ENCODE measurements at regions not wholly inside any gene's neighbourhood (a gene's known extent, or its start where the extent isn't known, plus 50 kb on each side); places are given as distances from the start of the nearest gene placed in this dataset.
"Not testable (repeated sequence)": the region's sequence is repeated elsewhere in the genome, so short reads cannot be mapped to it uniquely, and the experiment has no call there.

GRCh38 chr5:57931807-57932206 lies 449.2 kb upstream of the ACTBL2 start:
- no peak overlapping the region for H3K27ac ChIP-seq (ENCODE audit: low read depth in 1 of 2, low read length in 2 of 2)
- no peaks in the 10 kb centered on the region for H3K9me3 ChIP-seq (ENCODE audit: control insufficient read depth, low read length)
- intact Hi-C loops (cut with DNase I) = no loop called here
- H3K27me3 ChIP-seq (ENCODE audit: control insufficient read depth in 1 of 2, insufficient read depth in 2 of 2, low read length in 1 of 2) = no peaks in the 10 kb centered on the region
- no peaks in the 10 kb centered on the region for H3K4me1 ChIP-seq (ENCODE audit: control insufficient read depth in 1 of 2, insufficient read depth in 2 of 2, low read length in 2 of 2)
- ATAC-seq (ENCODE audit: low FRiP score) (no peak), DNase-seq (no peak)
- 64 to 73% methylated on average over 1 of the region's 1 CpG for WGBS, 2 donors
- H3K36me3 ChIP-seq (ENCODE audit: control insufficient read depth in 1 of 2, insufficient read depth in 2 of 2, low read length in 1 of 2) = no peaks in the 10 kb centered on the region
- no peak overlapping the region for H3K4me3 ChIP-seq (ENCODE audit: low read length in 2 of 2)

GRCh38 chr5:57931352-57931751 lies 448.7 kb upstream of the ACTBL2 start:
- no peaks in the 10 kb centered on the region for H3K27me3 ChIP-seq (ENCODE audit: control insufficient read depth in 1 of 2, insufficient read depth in 2 of 2, low read length in 1 of 2)
- no peak for ATAC-seq (ENCODE audit: low FRiP score)
- intact Hi-C loops (cut with DNase I) = no loop called here
- H3K27ac ChIP-seq (ENCODE audit: low read depth in 1 of 2, low read length in 2 of 2) = no peak overlapping the region
- no peak overlapping the region for H3K4me3 ChIP-seq (ENCODE audit: low read length in 2 of 2)
- DNase-seq = no peak
- H3K9me3 ChIP-seq (ENCODE audit: control insufficient read depth, low read length) = no peaks in the 10 kb centered on the region
- no peaks in the 10 kb centered on the region for H3K36me3 ChIP-seq (ENCODE audit: control insufficient read depth in 1 of 2, insufficient read depth in 2 of 2, low read length in 1 of 2)
- no peaks in the 10 kb centered on the region for H3K4me1 ChIP-seq (ENCODE audit: control insufficient read depth in 1 of 2, insufficient read depth in 2 of 2, low read length in 2 of 2)

- ATAC-seq (ENCODE audit: low FRiP score) (no peak), DNase-seq (no peak)
- Histone ChIP-seq H3K4me3 (ENCODE audit: low read length in 2 of 2) (no peak overlapping the region), H3K27ac (ENCODE audit: low read depth in 1 of 2, low read length in 2 of 2) (no peak overlapping the region), H3K27me3 (ENCODE audit: control insufficient read depth in 1 of 2, insufficient read depth in 2 of 2, low read length in 1 of 2) (no peaks in the 10 kb centered on the region), H3K9me3 (ENCODE audit: control insufficient read depth, low read length) (no peaks in the 10 kb centered on the region), H3K4me1 (ENCODE audit: control insufficient read depth in 1 of 2, insufficient read depth in 2 of 2, low read length in 2 of 2) (no peaks in the 10 kb centered on the region), H3K36me3 (ENCODE audit: control insufficient read depth in 1 of 2, insufficient read depth in 2 of 2, low read length in 1 of 2) (no peaks in the 10 kb centered on the region)
- WGBS, 2 donors = 66 to 67% methylated on average over 5 of the region's 5 CpGs
- intact Hi-C loops (cut with DNase I) = no loop called here
Measured at GRCh38 chr5:57929271-57929670, 446.7 kb upstream of the ACTBL2 start.

GRCh38 chr5:57923094-57923493 lies 440.5 kb upstream of the ACTBL2 start:
- DNase-seq; H3K9me3 ChIP-seq (ENCODE audit: control insufficient read depth, low read length); H3K36me3 ChIP-seq (ENCODE audit: control insufficient read depth in 1 of 2, insufficient read depth in 2 of 2, low read length in 1 of 2); ATAC-seq (ENCODE audit: low FRiP score); intact Hi-C loops (cut with DNase I); H3K27ac ChIP-seq (ENCODE audit: low read depth in 1 of 2, low read length in 2 of 2); H3K4me3 ChIP-seq (ENCODE audit: low read length in 2 of 2); H3K27me3 ChIP-seq (ENCODE audit: control insufficient read depth in 1 of 2, insufficient read depth in 2 of 2, low read length in 1 of 2); H3K4me1 ChIP-seq (ENCODE audit: control insufficient read depth in 1 of 2, insufficient read depth in 2 of 2, low read length in 2 of 2): not testable (repeated sequence)
- WGBS, 2 donors = 88 to 91% methylated on average over 6 of the region's 6 CpGs

GRCh38 chr5:57917004-57917403 lies 434.4 kb upstream of the ACTBL2 start:
- no peak overlapping the region for H3K4me3 ChIP-seq (ENCODE audit: low read length in 2 of 2)
- ATAC-seq (ENCODE audit: low FRiP score) (no peak), DNase-seq (no peak)
- H3K27me3 ChIP-seq (ENCODE audit: control insufficient read depth in 1 of 2, insufficient read depth in 2 of 2, low read length in 1 of 2) = no peaks in the 10 kb centered on the region
- H3K9me3 ChIP-seq (ENCODE audit: control insufficient read depth, low read length) = no peaks in the 10 kb centered on the region
- 50 to 76% methylated on average over 2 of the region's 2 CpGs for WGBS, 2 donors
- no peaks in the 10 kb centered on the region for H3K36me3 ChIP-seq (ENCODE audit: control insufficient read depth in 1 of 2, insufficient read depth in 2 of 2, low read length in 1 of 2)
- H3K27ac ChIP-seq (ENCODE audit: low read depth in 1 of 2, low read length in 2 of 2) = no peak overlapping the region
- intact Hi-C loops (cut with DNase I) = no loop called here
- H3K4me1 ChIP-seq (ENCODE audit: control insufficient read depth in 1 of 2, insufficient read depth in 2 of 2, low read length in 2 of 2) = no peaks in the 10 kb centered on the region

- H3K4me1 ChIP-seq (ENCODE audit: control insufficient read depth in 1 of 2, insufficient read depth in 2 of 2, low read length in 2 of 2) = no peaks in the 10 kb centered on the region
- DNase-seq (no peak), ATAC-seq (ENCODE audit: low FRiP score) (no peak)
- intact Hi-C loops (cut with DNase I) = no loop called here
- H3K36me3 ChIP-seq (ENCODE audit: control insufficient read depth in 1 of 2, insufficient read depth in 2 of 2, low read length in 1 of 2) = no peaks in the 10 kb centered on the region
- no peak overlapping the region for H3K27ac ChIP-seq (ENCODE audit: low read depth in 1 of 2, low read length in 2 of 2)
- H3K27me3 ChIP-seq (ENCODE audit: control insufficient read depth in 1 of 2, insufficient read depth in 2 of 2, low read length in 1 of 2) = no peaks in the 10 kb centered on the region
- H3K9me3 ChIP-seq (ENCODE audit: control insufficient read depth, low read length) = no peaks in the 10 kb centered on the region
- no peak overlapping the region for H3K4me3 ChIP-seq (ENCODE audit: low read length in 2 of 2)
- WGBS, 2 donors = 62 to 63% methylated on average over 3 of the region's 3 CpGs
Measured at GRCh38 chr5:57915536-57915935, 432.9 kb upstream of the ACTBL2 start.

- Histone ChIP-seq H3K9me3 (ENCODE audit: control insufficient read depth, low read length) (no peaks in the 10 kb centered on the region), H3K36me3 (ENCODE audit: control insufficient read depth in 1 of 2, insufficient read depth in 2 of 2, low read length in 1 of 2) (no peaks in the 10 kb centered on the region), H3K4me1 (ENCODE audit: control insufficient read depth in 1 of 2, insufficient read depth in 2 of 2, low read length in 2 of 2) (peaks cover 0 to 3% of the 10 kb centered on the region in 2 donors), H3K4me3 (ENCODE audit: low read length in 2 of 2) (no peak overlapping the region), H3K27me3 (ENCODE audit: control insufficient read depth in 1 of 2, insufficient read depth in 2 of 2, low read length in 1 of 2) (no peaks in the 10 kb centered on the region), H3K27ac (ENCODE audit: low read depth in 1 of 2, low read length in 2 of 2) (no peak overlapping the region)
- 55 to 63% methylated on average over 2 of the region's 2 CpGs for WGBS, 2 donors
- intact Hi-C loops (cut with DNase I) = no loop called here
- ATAC-seq (ENCODE audit: low FRiP score) = no peak
- DNase-seq = no peak
Measured at GRCh38 chr5:57911438-57911837, 428.8 kb upstream of the ACTBL2 start.

GRCh38 chr5:57906671-57907070 lies 424.1 kb upstream of the ACTBL2 start:
- H3K27ac ChIP-seq (ENCODE audit: low read depth in 1 of 2, low read length in 2 of 2) = peak overlapping the region in 1 of 2 donors; percentile 67
- H3K4me3 ChIP-seq (ENCODE audit: low read length in 2 of 2) = no peak overlapping the region
- no peaks in the 10 kb centered on the region for H3K36me3 ChIP-seq (ENCODE audit: control insufficient read depth in 1 of 2, insufficient read depth in 2 of 2, low read length in 1 of 2)
- peak; percentile 59 for ATAC-seq (ENCODE audit: low FRiP score)
- intact Hi-C loops (cut with DNase I) = no loop called here
- peaks cover 0 to 3% of the 10 kb centered on the region in 2 donors for H3K4me1 ChIP-seq (ENCODE audit: control insufficient read depth in 1 of 2, insufficient read depth in 2 of 2, low read length in 2 of 2)
- WGBS, 2 donors = 10% methylated on average over 6 of the region's 6 CpGs
- DNase-seq = peak; percentile 35 to 57
- no peaks in the 10 kb centered on the region for H3K9me3 ChIP-seq (ENCODE audit: control insufficient read depth, low read length)
- no peaks in the 10 kb centered on the region for H3K27me3 ChIP-seq (ENCODE audit: control insufficient read depth in 1 of 2, insufficient read depth in 2 of 2, low read length in 1 of 2)

- H3K27ac ChIP-seq (ENCODE audit: low read depth in 1 of 2, low read length in 2 of 2) = no peak overlapping the region
- H3K27me3 ChIP-seq (ENCODE audit: control insufficient read depth in 1 of 2, insufficient read depth in 2 of 2, low read length in 1 of 2) = no peaks in the 10 kb centered on the region
- no peaks in the 10 kb centered on the region for H3K9me3 ChIP-seq (ENCODE audit: control insufficient read depth, low read length)
- no peak for DNase-seq
- peaks cover 0 to 8% of the 10 kb centered on the region in 2 donors for H3K4me1 ChIP-seq (ENCODE audit: control insufficient read depth in 1 of 2, insufficient read depth in 2 of 2, low read length in 2 of 2)
- intact Hi-C loops (cut with DNase I) = no loop called here
- H3K36me3 ChIP-seq (ENCODE audit: control insufficient read depth in 1 of 2, insufficient read depth in 2 of 2, low read length in 1 of 2) = no peaks in the 10 kb centered on the region
- ATAC-seq (ENCODE audit: low FRiP score) = no peak
- no peak overlapping the region for H3K4me3 ChIP-seq (ENCODE audit: low read length in 2 of 2)
Measured at GRCh38 chr5:57903458-57903857, 420.8 kb upstream of the ACTBL2 start.

All from aorta (tissue), 5 donors.